ENCODE measurements at regions not wholly inside any gene's neighbourhood (a gene's known extent, or its start where the extent isn't known, plus 50 kb on each side); places are given as distances from the start of the nearest gene placed in this dataset.
A peak's percentile ranks its signal among the peaks of the same experiment; 100 is the strongest.

DNA sequence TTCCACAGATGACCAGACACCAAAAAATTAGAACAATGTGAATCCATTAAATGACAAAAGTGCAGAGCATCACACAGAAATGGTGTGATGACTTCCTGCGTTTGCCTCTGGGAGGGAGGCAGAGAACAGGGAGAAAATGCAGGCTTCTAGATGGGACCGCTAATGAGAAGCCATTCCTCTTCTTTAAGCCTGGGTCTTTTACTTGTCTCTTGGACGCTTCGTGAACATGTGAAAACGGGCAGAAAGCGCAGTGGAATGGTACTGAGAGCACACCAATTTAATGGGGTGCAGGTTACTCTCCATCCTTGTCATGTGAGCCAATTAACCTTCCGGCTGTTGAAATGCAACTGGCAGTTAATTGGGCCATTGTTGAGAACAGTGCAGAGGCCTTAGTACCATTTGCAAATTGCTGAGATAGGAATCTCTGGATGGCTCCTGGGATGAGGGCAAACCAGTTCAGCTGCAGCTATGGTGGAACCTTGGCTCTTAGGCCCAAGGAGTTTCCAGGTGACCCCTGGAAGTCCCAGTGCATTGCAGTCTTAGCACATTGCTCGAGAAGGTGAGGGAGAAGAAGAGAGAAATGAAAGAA is 210.4 kb upstream of the CXCR4 start:
- H3K4me3 ChIP-seq (ENCODE audit: low read length): no peak overlapping the region
- TF ChIP-seq, protein P1, sequence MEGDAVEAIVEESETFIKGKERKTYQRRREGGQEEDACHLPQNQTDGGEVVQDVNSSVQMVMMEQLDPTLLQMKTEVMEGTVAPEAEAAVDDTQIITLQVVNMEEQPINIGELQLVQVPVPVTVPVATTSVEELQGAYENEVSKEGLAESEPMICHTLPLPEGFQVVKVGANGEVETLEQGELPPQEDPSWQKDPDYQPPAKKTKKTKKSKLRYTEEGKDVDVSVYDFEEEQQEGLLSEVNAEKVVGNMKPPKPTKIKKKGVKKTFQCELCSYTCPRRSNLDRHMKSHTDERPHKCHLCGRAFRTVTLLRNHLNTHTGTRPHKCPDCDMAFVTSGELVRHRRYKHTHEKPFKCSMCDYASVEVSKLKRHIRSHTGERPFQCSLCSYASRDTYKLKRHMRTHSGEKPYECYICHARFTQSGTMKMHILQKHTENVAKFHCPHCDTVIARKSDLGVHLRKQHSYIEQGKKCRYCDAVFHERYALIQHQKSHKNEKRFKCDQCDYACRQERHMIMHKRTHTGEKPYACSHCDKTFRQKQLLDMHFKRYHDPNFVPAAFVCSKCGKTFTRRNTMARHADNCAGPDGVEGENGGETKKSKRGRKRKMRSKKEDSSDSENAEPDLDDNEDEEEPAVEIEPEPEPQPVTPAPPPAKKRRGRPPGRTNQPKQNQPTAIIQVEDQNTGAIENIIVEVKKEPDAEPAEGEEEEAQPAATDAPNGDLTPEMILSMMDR (IDR thresholded peaks at IDR 0.05; ENCODE audit: insufficient read depth, low read depth, low read length, missing control alignments): no peak
- no peak for DNase-seq (ENCODE audit: low read depth)

DNA sequence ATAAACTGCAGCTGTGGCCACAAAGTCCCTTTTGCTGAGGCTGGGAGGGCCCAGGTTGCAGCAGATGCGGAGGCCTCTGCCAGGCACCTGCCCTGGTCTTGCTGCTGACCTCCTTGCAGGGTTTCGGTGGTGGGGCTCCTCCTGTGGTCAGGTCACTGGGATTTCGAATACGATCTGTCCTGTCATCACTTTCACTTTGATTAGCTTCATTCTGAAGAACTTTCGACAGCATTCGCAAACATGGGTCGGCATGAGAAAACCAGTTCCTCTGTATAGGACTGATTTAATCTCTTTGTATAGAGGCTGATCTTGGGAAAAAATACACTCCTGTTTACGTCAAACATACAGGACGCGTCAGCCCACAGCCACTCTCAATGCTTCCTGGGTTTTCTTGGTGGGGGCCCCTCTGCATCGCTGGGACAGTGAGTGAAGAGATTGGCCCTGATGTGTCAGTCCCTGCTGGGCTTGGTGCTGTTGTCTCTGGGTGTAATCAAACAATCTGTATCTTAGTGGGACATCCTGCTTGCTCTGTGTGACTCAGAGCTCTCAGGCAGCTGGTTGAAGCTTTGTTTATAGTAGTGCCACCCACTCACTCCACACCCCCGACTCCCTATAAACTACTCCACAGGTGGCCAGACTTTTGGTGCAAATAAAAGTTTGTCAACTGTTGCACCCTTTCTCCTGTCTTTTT is 209.4 kb upstream of the CXCR4 start:
- no peak overlapping the region for H3K4me3 ChIP-seq (ENCODE audit: low read length)
- peak; percentile 30 for DNase-seq (ENCODE audit: low read depth)
- TF ChIP-seq, protein P1 (IDR thresholded peaks at IDR 0.05; ENCODE audit: insufficient read depth, low read depth, low read length, missing control alignments): no peak

DNA sequence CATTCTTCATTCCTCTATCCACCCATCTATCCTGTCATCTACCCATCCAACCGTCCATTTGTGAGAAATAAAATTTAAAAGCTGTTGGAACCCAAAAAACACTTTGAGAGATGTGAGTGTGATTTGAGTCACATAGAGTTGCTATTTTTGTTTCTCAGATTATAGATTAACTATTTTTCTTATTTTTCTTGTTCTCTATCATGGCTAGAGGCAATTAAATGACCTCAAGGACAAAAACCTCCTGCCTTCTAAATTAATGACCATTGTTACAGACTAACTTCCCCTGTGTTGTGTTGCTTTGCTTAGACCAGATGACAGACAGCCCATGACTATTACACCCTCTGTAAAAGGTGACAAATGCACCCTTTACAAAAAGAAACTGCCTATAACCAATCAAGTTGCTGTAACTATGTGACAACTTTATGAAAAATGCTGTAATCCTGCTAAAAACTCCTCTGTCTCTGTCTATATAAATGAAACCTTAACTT is 207.9 kb upstream of the CXCR4 start:
- TF ChIP-seq, protein P1 (IDR thresholded peaks at IDR 0.05; ENCODE audit: insufficient read depth, low read depth, low read length, missing control alignments): no peak
- DNase-seq (ENCODE audit: low read depth): no peak
- H3K4me3 ChIP-seq (ENCODE audit: low read length): no peak overlapping the region

DNA sequence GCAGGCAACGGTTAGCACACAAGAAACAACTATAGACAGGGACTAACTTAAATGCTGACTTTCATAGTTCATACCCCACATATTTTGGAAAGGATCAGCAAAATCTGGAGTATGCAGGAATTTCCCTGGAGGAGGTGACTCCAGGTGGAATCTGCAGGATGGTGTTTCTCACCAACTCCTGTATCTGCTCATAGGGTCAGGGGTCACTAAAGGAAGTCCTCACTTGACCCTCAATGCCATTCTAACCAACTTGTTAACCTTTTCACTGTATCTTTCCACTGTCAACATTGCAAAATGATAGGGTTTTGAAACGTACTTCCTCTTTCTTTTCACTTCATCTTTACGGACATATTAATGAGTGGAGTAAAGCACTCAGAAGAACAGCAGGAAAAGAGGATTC is 207.0 kb upstream of the CXCR4 start:
- DNase-seq (ENCODE audit: low read depth): no peak
- no peak overlapping the region for H3K4me3 ChIP-seq (ENCODE audit: low read length)
- TF ChIP-seq, protein P1 (IDR thresholded peaks at IDR 0.05; ENCODE audit: insufficient read depth, low read depth, low read length, missing control alignments): no peak

DNA sequence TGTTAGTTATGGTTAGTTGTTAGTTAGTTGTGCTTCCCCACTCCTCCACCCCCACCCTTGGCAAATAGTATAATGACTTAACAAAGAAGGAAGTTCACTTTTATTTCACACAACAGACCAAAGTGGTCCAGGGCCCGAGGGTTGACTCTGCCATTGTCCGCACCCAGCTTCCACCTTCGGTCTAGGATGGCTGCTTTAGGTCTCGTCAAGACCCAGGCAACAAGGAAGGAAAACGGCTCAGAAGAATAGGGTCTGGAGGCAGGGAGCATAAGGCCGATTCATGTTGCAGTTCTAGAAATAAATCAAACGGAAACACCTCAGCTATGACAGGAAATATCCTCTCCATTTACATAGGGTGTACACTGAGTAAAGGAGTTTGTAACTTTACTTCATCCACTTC is 206.0 kb upstream of the CXCR4 start:
- DNase-seq (ENCODE audit: low read depth): no peak
- TF ChIP-seq, protein P1 (IDR thresholded peaks at IDR 0.05; ENCODE audit: insufficient read depth, low read depth, low read length, missing control alignments): no peak
- no peak overlapping the region for H3K4me3 ChIP-seq (ENCODE audit: low read length)

DNA sequence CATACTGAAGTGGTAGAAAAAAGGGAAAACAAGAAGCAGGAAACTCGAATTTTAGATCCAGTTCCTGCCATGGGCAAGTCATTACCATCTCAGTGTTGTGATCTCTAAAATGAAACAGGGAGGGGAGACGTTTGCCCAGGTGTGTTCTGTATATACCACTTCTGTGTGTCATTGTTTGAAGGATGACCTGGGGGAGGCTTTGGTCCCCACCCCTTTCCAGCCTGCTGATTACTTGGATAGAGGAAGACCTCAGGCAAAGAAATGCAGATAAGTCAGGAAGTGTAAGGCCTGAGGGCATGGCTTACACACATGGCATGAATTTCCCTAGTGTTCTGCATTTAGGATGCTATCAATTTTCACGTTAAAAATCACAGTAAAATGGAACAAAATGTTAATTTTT is 205.2 kb upstream of the CXCR4 start:
- DNase-seq (ENCODE audit: low read depth): no peak
- no peak overlapping the region for H3K4me3 ChIP-seq (ENCODE audit: low read length)
- TF ChIP-seq, protein P1 (IDR thresholded peaks at IDR 0.05; ENCODE audit: insufficient read depth, low read depth, low read length, missing control alignments): no peak

DNA sequence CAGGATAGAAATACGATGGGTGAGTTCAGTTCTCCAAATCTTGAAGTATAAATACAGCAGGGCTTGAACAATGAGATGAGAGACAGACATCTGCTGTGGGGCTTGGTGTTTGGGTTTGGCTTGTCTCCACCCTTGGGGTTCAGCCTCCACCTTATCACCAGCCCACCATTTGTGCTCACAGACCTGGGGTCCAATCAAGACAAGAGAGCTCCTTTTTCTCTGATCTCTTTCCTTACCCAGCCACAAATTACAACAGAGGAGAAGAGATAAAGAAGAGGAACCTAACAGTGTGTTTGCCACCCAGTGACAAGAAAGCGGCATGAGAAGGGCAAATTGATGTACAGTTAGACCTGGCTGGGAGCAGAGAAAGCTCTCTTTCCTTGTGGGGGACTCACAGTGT is 204.5 kb upstream of the CXCR4 start:
- TF ChIP-seq, protein P1 (IDR thresholded peaks at IDR 0.05; ENCODE audit: insufficient read depth, low read depth, low read length, missing control alignments): no peak
- no peak for DNase-seq (ENCODE audit: low read depth)
- no peak overlapping the region for H3K4me3 ChIP-seq (ENCODE audit: low read length)

All from epithelial cell of esophagus (primary cell).